SK-N-SH (cell line): ENCODE measurements at regions not wholly inside any gene's neighbourhood (a gene's known extent, or its start where the extent isn't known, plus 50 kb on each side); places are given as distances from the start of the nearest gene placed in this dataset.

Experiments
- CTCF ChIA-PET: fragments of 300-600, 350-600 bp; formaldehyde crosslinking; extraction: SDS; loops from one replicate; lab custom pipeline; 2021; lab: Yijun Ruan, JAX
- POLR2A ChIA-PET: fragments of 350-600 bp; sonication (Branson Sonifier 250); formaldehyde crosslinking; extraction: SDS; loops from one replicate; lab custom pipeline; 2020; ENCODE audit warnings: antibody characterized with exemption, inconsistent platforms; lab: Yijun Ruan, JAX
- DNase-seq: peaks from one replicate; pipeline ENCODE4 v3.0.0; 2012
- H2AFZ ChIP-seq: fragments of 200-600 bp; sonication (generic); 2 replicates; pipeline ENCODE4 v1.8.1; 2016; ENCODE audit warnings: antibody characterized with exemption, mild to moderate bottlenecking, low read depth
- H3F3A ChIP-seq: fragments of 200-600 bp; sonication (generic); replicated peaks from 2 replicates; pipeline ENCODE3; 2016; ENCODE audit warnings: antibody characterized with exemption, mild to moderate bottlenecking; ENCODE audit not compliant: insufficient read depth
- H3K27ac ChIP-seq, 2 experiments: fragments of 200-500 bp in 1 of 2; fragments of 200-600 bp in 1 of 2; sonication (Bioruptor generic) in 1 of 2; sonication (generic), shearing (Covaris generic) in 1 of 2; 2 replicates each; pipeline versions ENCODE4 v1.5.1 to v1.6.1; 2014 to 2016; ENCODE audit warnings: low read depth in 2 of 2, inconsistent platforms in 1 of 2, low read length in 1 of 2, mild to moderate bottlenecking in 1 of 2, mixed read lengths in 1 of 2
- H3K27me3 ChIP-seq: fragments of 200-600 bp; sonication (generic), shearing (Covaris generic); 2 replicates; pipeline ENCODE4 v1.6.1; 2016; ENCODE audit warnings: mixed run types; ENCODE audit not compliant: insufficient read depth
- H3K36me3 ChIP-seq, 2 experiments: fragments of 200-500 bp in 1 of 2; fragments of 200-600 bp in 1 of 2; sonication (Bioruptor generic) in 1 of 2; sonication (generic) in 1 of 2; replicated peaks in 1 of 2; 2 replicates each; pipeline versions ENCODE3 to v1.5.1; 2014 to 2016; ENCODE audit warnings: low read length in 1 of 2, mild to moderate bottlenecking in 1 of 2; ENCODE audit not compliant: insufficient read depth in 2 of 2, control insufficient read depth in 1 of 2
- H3K4me1 ChIP-seq, 2 experiments: fragments of 200-500 bp in 1 of 2; fragments of 200-600 bp in 1 of 2; sonication (Bioruptor generic) in 1 of 2; sonication (generic), shearing (Covaris generic) in 1 of 2; 2 replicates each; pipeline versions ENCODE4 v1.5.1 to v1.6.1; 2014 to 2016; ENCODE audit warnings: low read depth in 1 of 2, low read length in 1 of 2, mixed run types in 1 of 2; ENCODE audit not compliant: insufficient read depth in 2 of 2, control insufficient read depth in 1 of 2
- H3K4me2 ChIP-seq: fragments of 200-600 bp; sonication (generic), shearing (Covaris generic); 2 replicates; pipeline ENCODE4 v1.6.1; 2017; ENCODE audit warnings: mixed run types
- H3K4me3 ChIP-seq, 2 experiments: fragments of 200-500 bp in 1 of 2; fragments of 200-600 bp in 1 of 2; sonication (Bioruptor generic) in 1 of 2; sonication (generic), shearing (Covaris generic) in 1 of 2; 2 replicates each; pipeline versions ENCODE4 v1.5.1 to v1.8.1; 2014 to 2016; ENCODE audit warnings: low read depth in 2 of 2, inconsistent platforms in 1 of 2, low read length in 1 of 2, mild to moderate bottlenecking in 1 of 2, mixed read lengths in 1 of 2, moderate library complexity in 1 of 2
- H3K79me2 ChIP-seq: fragments of 200-600 bp; sonication (generic); 2 replicates; pipeline ENCODE4 v1.8.1; 2017; ENCODE audit warnings: mild to moderate bottlenecking; ENCODE audit not compliant: insufficient read depth
- H3K9ac ChIP-seq: fragments of 200-600 bp; sonication (generic); 2 replicates; pipeline ENCODE4 v1.6.1; 2017; ENCODE audit warnings: mixed run types
- H3K9me2 ChIP-seq: fragments of 200-600 bp; sonication (generic); 2 replicates; pipeline ENCODE4 v1.6.1; 2017; ENCODE audit warnings: mixed run types
- H3K9me3 ChIP-seq: fragments of 200-600 bp; sonication (generic); 2 replicates; pipeline ENCODE4 v1.6.1; 2017; ENCODE audit warnings: mixed run types, mild to moderate bottlenecking, moderate library complexity
- H4K20me1 ChIP-seq: fragments of 200-600 bp; sonication (generic); 2 replicates; pipeline ENCODE4 v1.6.1; 2017; ENCODE audit warnings: mild to moderate bottlenecking, mixed run types; ENCODE audit not compliant: insufficient read depth
- CHD2 ChIP-seq: fragments of 150-350 bp; IDR thresholded peaks from 2 replicates; pipeline ENCODE4 v1.6.1; 2018; ENCODE audit warnings: low read length; ENCODE audit not compliant: partially characterized antibody
- EZH2phosphoT487 ChIP-seq: fragments of 200-600 bp; sonication (generic); IDR thresholded peaks from 2 replicates; pipeline ENCODE4 v1.6.1; 2017; ENCODE audit warnings: low read depth, mixed run types, mild to moderate bottlenecking, antibody characterized with exemption, moderate library complexity, borderline replicate concordance
- FOSL2 ChIP-seq: IDR thresholded peaks from 2 replicates; pipeline ENCODE4 v1.4.0; 2012; ENCODE audit warnings: low read depth, mild to moderate bottlenecking, moderate library complexity, borderline replicate concordance
- GABPA ChIP-seq: IDR thresholded peaks from 2 replicates; pipeline ENCODE4 v1.4.0; 2012; ENCODE audit warnings: low read depth, mild to moderate bottlenecking
- MAX ChIP-seq: IDR thresholded peaks from 2 replicates; pipeline ENCODE4 v1.4.0; 2012; ENCODE audit warnings: low read depth
- SMC3 ChIP-seq: IDR thresholded peaks from 2 replicates; pipeline ENCODE4 v1.6.1; 2012; ENCODE audit warnings: low read depth, low read length, improper control_type of control experiment
- TCF12 ChIP-seq: IDR thresholded peaks from 2 replicates; pipeline ENCODE4 v1.4.0; 2012
- USF2 ChIP-seq: fragments of 150-350 bp; IDR thresholded peaks from 2 replicates; pipeline ENCODE4 v1.6.1; 2017; ENCODE audit warnings: antibody characterized with exemption, low read length, low read depth, borderline replicate concordance
- WGBS: methylation state at CpG from one replicate; pipeline ENCODE4 v1.1.6; 2017; ENCODE audit warnings: low lambda C conversion rate; 5-methylcytosine and 5-hydroxymethylcytosine counted together

- 60% methylated on average over 2 of the region's 2 CpGs for WGBS
- no peak overlapping the region for H2AFZ ChIP-seq
Measured at GRCh38 chr14:34218881-34219280, 243.2 kb downstream of the SPTSSA start.

GRCh38 chr14:34214961-34215360 lies 247.1 kb downstream of the SPTSSA start:
- Histone ChIP-seq H3K79me2 (no peaks in the 10 kb centered on the region), H3K9ac (no peak overlapping the region), H3F3A (no peaks in the 10 kb centered on the region), H3K4me2 (no peak overlapping the region), H3K27ac (no peak overlapping the region), H3K27me3 (0 out of 2 replicates have a peak, but pooled peaks cover 11% of the 10 kb centered on the region), H3K4me1 (no peaks in the 10 kb centered on the region; a peak in 1 of 4 replicates), H2AFZ (no peak overlapping the region), H3K9me2 (no peaks in the 10 kb centered on the region), H3K36me3 (no peaks in the 10 kb centered on the region), H3K9me3 (no peaks in the 10 kb centered on the region), H3K4me3 (no peak overlapping the region), H4K20me1 (no peaks in the 10 kb centered on the region)
- ChIA-PET CTCF (interaction anchor here (0.9 to 2.7 kb wide), 2 partner anchors 14 to 117 kb away, joined by 3 to 16 read pairs; no protein-coding TSS in a partner anchor), POLR2A (no interaction called here)
- no peak for DNase-seq
- 66% methylated on average over 5 of the region's 5 CpGs for WGBS
- no peak for TF ChIP-seq MAX

More at GRCh38 chr14:34218881-34219280, 243.2 kb downstream of the SPTSSA start:
- Histone ChIP-seq H3K9me3 (no peaks in the 10 kb centered on the region), H3F3A (no peaks in the 10 kb centered on the region), H3K27me3 (peaks cover 11% of the 10 kb centered on the region; the same call in 1 of the 2 replicates), H3K36me3 (no peaks in the 10 kb centered on the region), H3K79me2 (no peaks in the 10 kb centered on the region), H3K4me2 (no peak overlapping the region), H3K4me1 (no peaks in the 10 kb centered on the region), H3K9ac (no peak overlapping the region), H4K20me1 (no peaks in the 10 kb centered on the region), H3K4me3 (no peak overlapping the region), H3K9me2 (no peaks in the 10 kb centered on the region), H3K27ac (no peak overlapping the region)
- TF ChIP-seq FOSL2 (no peak), TCF12 (no peak), CHD2 (no peak), SMC3 (no peak)
- POLR2A ChIA-PET, result no interaction called here
- no peak for DNase-seq
- CTCF ChIA-PET, result interaction anchor here (0.6 to 1.1 kb wide), 3 partner anchors 9 to 556 kb away, joined by 3 to 4 read pairs (median 3); no protein-coding TSS in a partner anchor

- no peaks in the 10 kb centered on the region for H3F3A ChIP-seq
- 52% methylated on average over 10 of the region's 10 CpGs for WGBS
- no peaks in the 10 kb centered on the region for H3K9me3 ChIP-seq
- H3K9me2 ChIP-seq, result no peaks in the 10 kb centered on the region
- no peak overlapping the region for H3K4me3 ChIP-seq
- no peak overlapping the region for H3K27ac ChIP-seq
- H3K4me1 ChIP-seq, result no peaks in the 10 kb centered on the region; a peak in 1 of 4 replicates
- H4K20me1 ChIP-seq, result no peaks in the 10 kb centered on the region
- 0 out of 2 replicates have a peak, but pooled peaks cover 11% of the 10 kb centered on the region for H3K27me3 ChIP-seq
- H3K9ac ChIP-seq, result no peak overlapping the region
- no peaks in the 10 kb centered on the region for H3K79me2 ChIP-seq
- H3K36me3 ChIP-seq, result no peaks in the 10 kb centered on the region
- no peak overlapping the region for H3K4me2 ChIP-seq
- ChIA-PET POLR2A (no interaction called here), CTCF (interaction anchor here (1.1 kb wide), 1 partner anchor 13 kb away, joined by 4 read pairs; no protein-coding TSS in a partner anchor)
- no peak for DNase-seq
- H2AFZ ChIP-seq, result no peak overlapping the region
- no peak for TF ChIP-seq EZH2phosphoT487
- no peak for TF ChIP-seq USF2
- no peak for TF ChIP-seq GABPA
- TF ChIP-seq, all 33 proteins: peak for 0
Measured at GRCh38 chr14:34213332-34213731, 248.7 kb downstream of the SPTSSA start.
